Fibroblast of lung (primary cell): ENCODE measurements at regions not wholly inside any gene's neighbourhood (a gene's known extent, or its start where the extent isn't known, plus 50 kb on each side); places are given as distances from the start of the nearest gene placed in this dataset.
A peak's percentile ranks its signal among the peaks of the same experiment; 100 is the strongest.

Experiments used
- DNase-seq, 2 donors: peaks; one replicate each; pipeline versions ENCODE4 v3.0.0 to v3.0.0-alpha.2; 2010; ENCODE audit warnings: low read depth in 2 of 2
- H2AFZ ChIP-seq: 2 replicates; pipeline ENCODE4 v1.5.1; 2012; ENCODE audit warnings: low read length, control low read depth, inconsistent platforms
- H3K27ac ChIP-seq: 2 replicates; pipeline ENCODE4 v1.5.1; 2011; ENCODE audit warnings: low read length, control low read depth; ENCODE audit not compliant: insufficient read depth
- H3K27me3 ChIP-seq: 2 replicates; pipeline ENCODE4 v1.5.1; 2011; ENCODE audit warnings: mild to moderate bottlenecking, low read length; ENCODE audit not compliant: control insufficient read depth, insufficient read depth
- H3K36me3 ChIP-seq: 2 replicates; pipeline ENCODE4 v1.5.1; 2011; ENCODE audit warnings: low read length; ENCODE audit not compliant: control insufficient read depth, insufficient read depth
- H3K4me1 ChIP-seq: 2 replicates; pipeline ENCODE4 v1.5.1; 2011; ENCODE audit warnings: low read length; ENCODE audit not compliant: control insufficient read depth, insufficient read depth; ENCODE audit errors: extremely low read depth
- H3K4me2 ChIP-seq: 2 replicates; pipeline ENCODE4 v1.5.1; 2011; ENCODE audit warnings: low read length, control low read depth; ENCODE audit not compliant: insufficient read depth; ENCODE audit errors: extremely low read depth
- H3K4me3 ChIP-seq, 4 experiments: fragments of 200-600 bp in 1 of 4; sonication (generic) in 1 of 4; replicated peaks in 1 of 4; 2 replicates each; pipeline ENCODE4 v1.5.1; 2011 to 2016; ENCODE audit warnings: low read length in 4 of 4, low read depth in 3 of 4, mild to moderate bottlenecking in 3 of 4, control low read depth in 2 of 4, inconsistent platforms in 1 of 4, mixed read lengths in 1 of 4; ENCODE audit not compliant: insufficient read depth in 1 of 4; ENCODE audit errors: control extremely low read depth in 1 of 4
- H3K79me2 ChIP-seq: 2 replicates; pipeline ENCODE4 v1.5.1; 2012; ENCODE audit warnings: mild to moderate bottlenecking, low read length, inconsistent platforms; ENCODE audit not compliant: control insufficient read depth, insufficient read depth
- H3K9ac ChIP-seq: 2 replicates; pipeline ENCODE4 v1.5.1; 2011; ENCODE audit warnings: mild to moderate bottlenecking, low read length, control low read depth; ENCODE audit not compliant: insufficient read depth
- H3K9me3 ChIP-seq: 2 replicates; pipeline ENCODE4 v1.5.1; 2012; ENCODE audit warnings: low read depth, low read length; ENCODE audit not compliant: control insufficient read depth, insufficient read depth
- H4K20me1 ChIP-seq: 2 replicates; pipeline ENCODE4 v1.5.1; 2011; ENCODE audit warnings: low read length; ENCODE audit not compliant: control insufficient read depth, insufficient read depth; ENCODE audit errors: extremely low read depth
- CTCF ChIP-seq, 2 donors: IDR thresholded peaks in 1 of 2; conservative IDR thresholded peaks in 1 of 2; 1 replicate in 1 of 2; 2 replicates in 1 of 2; pipeline ENCODE4 v1.5.1; 2011 to 2012; ENCODE audit warnings: low read length in 2 of 2, control low read depth in 1 of 2, inconsistent platforms in 1 of 2, low read depth in 1 of 2, mild to moderate bottlenecking in 1 of 2
- EZH2 ChIP-seq: IDR thresholded peaks from 2 replicates; pipeline ENCODE4 v1.5.1; 2012; ENCODE audit warnings: low read length, control low read depth, mild to moderate bottlenecking; ENCODE audit errors: missing control alignments

- H3K27ac ChIP-seq, result no peak overlapping the region
- no peak for TF ChIP-seq CTCF (conservative IDR thresholded peaks at IDR 0.05 in 1 of 2, IDR thresholded peaks at IDR 0.05 in 1 of 2; ENCODE audit: low read depth in 1 of 2, low read length in 2 of 2)
- no peak for TF ChIP-seq EZH2
- no peak overlapping the region for H3K4me3 ChIP-seq
- no peaks in the 10 kb centered on the region for H3K79me2 ChIP-seq
- DNase-seq, result no peak
- no peaks in the 10 kb centered on the region for H3K4me1 ChIP-seq
- no peak overlapping the region for H3K9ac ChIP-seq
- no peaks in the 10 kb centered on the region for H4K20me1 ChIP-seq
- H2AFZ ChIP-seq, result no peak overlapping the region
- H3K27me3 ChIP-seq, result no peaks in the 10 kb centered on the region
- H3K9me3 ChIP-seq, result no peaks in the 10 kb centered on the region
- no peak overlapping the region for H3K4me2 ChIP-seq
- no peaks in the 10 kb centered on the region for H3K36me3 ChIP-seq
These were observed 98.9 kb upstream of the SLC2A1 start for GRCh38 chr1:43057567-43057966.

GRCh38 chr1:43056981-43057391, 98.3 kb upstream of the SLC2A1 start:
- Histone ChIP-seq H3K4me3 (no peak overlapping the region), H3K79me2 (no peaks in the 10 kb centered on the region), H4K20me1 (no peaks in the 10 kb centered on the region), H3K4me2 (no peak overlapping the region), H3K9ac (no peak overlapping the region), H3K27me3 (no peaks in the 10 kb centered on the region), H2AFZ (no peak overlapping the region), H3K36me3 (no peaks in the 10 kb centered on the region), H3K4me1 (no peaks in the 10 kb centered on the region), H3K9me3 (no peaks in the 10 kb centered on the region), H3K27ac (no peak overlapping the region)
- no peak for TF ChIP-seq EZH2
- TF ChIP-seq CTCF (conservative IDR thresholded peaks at IDR 0.05 in 1 of 2, IDR thresholded peaks at IDR 0.05 in 1 of 2; ENCODE audit: low read depth in 1 of 2, low read length in 2 of 2), result no peak
- DNase-seq, result peak in 1 of 2 donors; percentile 86

GRCh38 chr1:43056460-43056859, 97.8 kb upstream of the SLC2A1 start:
- no peak for DNase-seq
- H3K27ac ChIP-seq, result no peak overlapping the region

More at GRCh38 chr1:43056460-43056859, 97.8 kb upstream of the SLC2A1 start:
- H3K36me3 ChIP-seq, result no peaks in the 10 kb centered on the region
- no peak overlapping the region for H3K9ac ChIP-seq
- no peaks in the 10 kb centered on the region for H3K79me2 ChIP-seq
- no peaks in the 10 kb centered on the region for H4K20me1 ChIP-seq
- no peaks in the 10 kb centered on the region for H3K9me3 ChIP-seq
- TF ChIP-seq CTCF (conservative IDR thresholded peaks at IDR 0.05 in 1 of 2, IDR thresholded peaks at IDR 0.05 in 1 of 2; ENCODE audit: low read depth in 1 of 2, low read length in 2 of 2), result no peak
- TF ChIP-seq EZH2, result no peak
- no peaks in the 10 kb centered on the region for H3K4me1 ChIP-seq
- no peak overlapping the region for H3K4me3 ChIP-seq
- H3K27me3 ChIP-seq, result no peaks in the 10 kb centered on the region
- no peak overlapping the region for H3K4me2 ChIP-seq
- H2AFZ ChIP-seq, result no peak overlapping the region
